GM18868 (cell line): ENCODE measurements at regions not wholly inside any gene's neighbourhood (a gene's known extent, or its start where the extent isn't known, plus 50 kb on each side); places are given as distances from the start of the nearest gene placed in this dataset.

Experiments
- ATAC-seq: cut with Tn5 transposase; IDR thresholded peaks from one replicate; pipeline ENCODE4 v1.9.1; 2021; ENCODE audit warnings: mild to moderate bottlenecking, moderate library complexity; ENCODE audit not compliant: unreplicated experiment

GRCh38 chr18:55093808-55094207, 134.5 kb upstream of the CCDC68 start:
- no peak for ATAC-seq

DNA sequence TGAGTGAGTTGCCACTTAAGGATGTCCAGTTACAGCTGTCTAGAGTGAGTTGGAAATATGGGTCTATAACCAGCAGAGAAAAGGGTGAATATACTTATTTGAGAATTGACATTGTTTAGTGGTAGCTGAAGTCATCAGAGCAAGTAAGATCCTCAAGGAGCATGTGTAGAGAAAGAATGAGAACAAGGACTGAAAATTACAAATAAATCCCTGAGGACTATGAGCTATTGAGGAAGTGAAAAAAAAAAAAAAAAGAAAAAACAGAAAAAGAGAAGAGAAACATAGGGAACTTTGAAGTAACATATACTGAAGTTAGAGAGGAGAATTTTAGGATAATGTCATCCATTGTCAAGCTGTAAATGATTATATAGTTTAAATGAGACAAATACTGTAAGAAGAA, 134.0 kb upstream of the CCDC68 start:
- no peak for ATAC-seq

DNA sequence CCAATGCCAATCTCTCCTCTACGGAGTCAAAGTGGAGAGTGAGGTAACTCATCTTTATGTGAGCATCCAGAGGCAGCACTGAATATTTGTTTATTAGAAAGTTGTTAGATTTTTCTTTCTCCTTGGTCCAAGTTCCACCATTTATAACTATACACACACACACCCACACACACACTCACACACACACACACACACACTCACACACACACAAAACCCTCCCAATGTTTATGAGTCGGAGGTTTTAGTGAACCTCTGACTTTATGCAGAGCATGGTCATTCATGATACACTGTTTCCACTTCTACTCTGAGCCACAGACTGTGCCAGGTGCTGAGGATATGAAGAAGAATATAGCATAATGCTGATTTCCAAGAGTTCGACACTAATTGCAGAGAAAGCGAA, 132.9 kb upstream of the CCDC68 start:
- no peak for ATAC-seq

DNA sequence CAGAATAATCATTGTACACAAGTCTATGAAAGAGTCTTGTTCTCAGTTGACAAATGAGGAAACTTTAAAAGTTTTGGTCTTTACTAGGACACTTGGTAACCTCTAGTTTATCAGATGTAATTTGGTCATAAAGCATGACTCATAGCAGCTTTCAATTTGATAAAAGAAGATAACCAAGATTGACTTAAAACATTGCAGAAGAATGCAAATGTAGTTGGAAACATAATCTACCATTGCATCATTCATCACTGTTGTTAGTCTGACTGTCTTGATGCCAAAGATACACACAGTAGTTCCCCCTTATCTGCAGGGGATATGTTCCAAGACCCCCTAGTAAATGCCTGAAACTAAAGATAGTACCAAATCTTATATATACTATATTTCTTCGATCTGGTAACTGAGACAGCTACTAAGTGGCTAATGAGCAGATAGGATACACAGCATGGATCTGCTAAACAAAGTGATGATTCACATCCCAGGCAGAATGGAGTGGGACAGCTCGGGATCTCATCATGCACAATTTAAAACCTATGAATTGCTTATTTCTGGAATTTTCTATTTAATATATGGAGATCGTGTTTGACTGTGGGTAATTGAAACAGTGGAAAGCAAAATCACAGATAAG, 131.4 kb upstream of the CCDC68 start:
- no peak for ATAC-seq

DNA sequence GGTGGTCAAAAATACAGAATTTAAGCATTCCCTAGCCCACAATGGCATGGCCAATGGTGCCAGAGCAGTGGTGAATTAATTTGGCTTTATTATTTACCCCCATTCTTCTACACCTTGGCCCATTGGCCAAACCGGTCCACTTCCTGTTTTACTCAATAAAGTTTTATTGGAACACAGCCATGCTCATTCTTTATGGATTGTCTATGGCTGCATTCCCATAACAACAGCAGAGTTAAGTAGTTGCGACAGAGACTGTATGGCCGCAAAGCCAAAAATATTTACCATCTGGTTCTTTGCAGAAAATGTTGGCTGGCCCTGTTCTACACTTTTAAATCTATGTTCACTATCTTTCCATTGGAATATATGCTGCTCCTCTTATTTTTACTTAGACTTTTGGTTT, 130.3 kb upstream of the CCDC68 start:
- ATAC-seq = no peak

DNA sequence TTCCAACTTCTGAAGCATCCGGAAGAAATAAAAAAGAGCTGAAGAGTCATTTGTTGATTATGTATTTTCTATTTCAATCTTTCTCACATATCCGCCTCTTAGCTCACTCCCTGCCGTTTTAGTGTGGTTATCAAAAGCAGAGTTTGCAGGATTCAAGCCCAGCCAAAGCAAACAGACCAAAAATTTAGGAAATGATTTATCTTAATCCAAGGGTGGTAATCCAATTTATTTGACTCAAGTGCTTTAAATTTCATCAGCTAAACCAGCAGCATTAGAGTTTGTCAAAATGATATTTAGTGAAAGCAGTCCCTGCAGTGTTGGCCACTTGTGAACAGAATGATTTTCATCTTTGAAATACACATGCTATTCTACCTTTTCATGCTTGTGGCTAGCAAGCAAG, 129.3 kb upstream of the CCDC68 start:
- ATAC-seq = no peak

GRCh38 chr18:55088000-55088401, 128.7 kb upstream of the CCDC68 start:
- peak; percentile 65 for ATAC-seq

GRCh38 chr18:55086906-55087305, 127.6 kb upstream of the CCDC68 start:
- ATAC-seq = no peak

GRCh38 chr18:55085557-55086285, 126.5 kb upstream of the CCDC68 start:
- ATAC-seq = no peak

- no peak for ATAC-seq
Observed at GRCh38 chr18:55084550-55084949, 125.3 kb upstream of the CCDC68 start.

DNA sequence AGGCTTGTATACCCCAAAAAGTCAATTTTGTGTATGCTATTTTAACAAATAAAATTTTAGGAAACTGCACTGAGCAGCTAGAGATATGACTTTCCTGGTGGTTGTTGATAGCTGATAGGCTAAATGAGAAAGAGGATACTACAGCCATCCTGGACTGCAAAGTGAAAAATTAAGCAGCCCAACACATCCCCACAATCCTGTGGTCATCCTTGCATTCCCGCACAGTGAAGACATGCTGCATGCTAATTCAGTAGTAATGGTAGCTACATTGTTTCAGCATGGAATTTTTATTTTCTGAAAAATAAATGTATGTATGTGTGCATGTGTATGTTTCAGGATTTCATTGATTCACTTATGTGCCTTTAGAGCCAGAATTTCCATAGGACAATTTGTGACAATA, 124.2 kb upstream of the CCDC68 start:
- no peak for ATAC-seq

DNA sequence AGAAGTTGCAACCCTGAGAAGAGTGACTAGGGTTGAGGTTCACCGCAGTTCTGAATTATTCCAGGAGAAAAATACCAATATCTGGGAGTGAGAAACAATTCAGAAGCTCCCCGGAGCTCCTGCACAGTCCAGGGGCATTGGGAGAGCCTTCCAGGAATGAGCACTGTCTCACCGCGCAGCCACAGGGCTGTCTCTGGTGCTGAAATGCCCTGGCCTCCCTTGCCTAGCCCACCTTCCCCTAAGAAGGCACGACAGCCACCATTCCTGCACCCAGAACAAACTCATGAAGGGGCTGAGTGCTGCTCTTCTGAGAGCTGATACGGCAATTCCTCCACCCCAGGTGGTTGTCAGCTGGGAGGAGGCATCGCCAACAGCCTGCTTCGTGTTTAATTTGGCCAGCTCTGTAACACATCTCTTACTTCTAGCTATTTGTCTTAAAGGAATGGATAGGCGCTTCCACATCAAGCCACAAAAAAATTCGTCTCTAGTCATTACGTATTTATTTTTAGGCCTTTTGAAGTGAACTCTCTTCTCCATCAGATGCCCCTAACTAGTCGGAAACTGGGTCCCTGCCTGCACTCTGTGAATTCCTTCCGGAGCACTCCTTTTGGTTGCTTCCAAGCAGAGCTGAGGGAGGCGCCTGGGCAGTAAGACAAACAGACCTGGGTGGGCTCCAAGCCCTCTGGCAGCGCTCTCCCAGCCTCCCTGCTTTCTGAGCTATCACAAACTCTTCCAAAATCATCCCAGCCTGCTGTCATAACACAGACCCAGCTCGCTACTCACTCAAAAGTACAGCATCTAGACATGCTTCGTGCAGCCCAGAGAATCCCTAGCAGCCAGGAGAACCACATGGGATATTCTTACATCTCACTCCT, 120.5 kb upstream of the CCDC68 start:
- no peak for ATAC-seq

GRCh38 chr18:55079067-55079466, 119.8 kb upstream of the CCDC68 start:
- ATAC-seq = no peak

DNA sequence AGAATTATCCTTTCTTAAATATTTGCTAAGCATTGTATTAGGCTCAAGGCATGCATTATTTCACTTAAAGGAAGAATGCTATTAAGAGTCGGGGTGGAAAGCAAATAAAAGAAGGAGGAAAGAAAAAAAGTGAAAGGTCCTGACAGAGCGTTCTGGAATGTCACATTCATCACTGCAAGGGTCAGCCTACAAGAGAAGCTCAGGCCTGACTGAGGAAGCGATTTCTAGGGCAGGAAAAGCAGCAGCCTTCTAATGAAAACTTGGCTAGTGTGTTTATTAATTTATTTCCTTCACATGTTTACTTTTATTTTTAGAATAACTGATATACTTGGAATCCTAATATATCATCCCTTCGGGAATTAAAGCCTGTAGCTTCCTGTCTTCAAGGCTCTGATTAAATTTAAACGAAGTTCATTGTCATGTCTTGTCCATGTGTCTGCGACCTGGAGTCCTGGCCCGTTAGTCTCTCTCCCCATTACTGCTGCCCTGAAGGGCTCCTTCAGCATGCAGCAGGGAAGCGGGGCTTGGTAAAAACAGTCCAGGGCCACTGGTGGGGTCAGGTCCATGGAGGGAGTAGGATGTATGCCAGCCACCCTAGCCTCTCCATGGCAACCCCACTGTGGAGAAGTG, 119.2 kb upstream of the CCDC68 start:
- ATAC-seq = no peak

DNA sequence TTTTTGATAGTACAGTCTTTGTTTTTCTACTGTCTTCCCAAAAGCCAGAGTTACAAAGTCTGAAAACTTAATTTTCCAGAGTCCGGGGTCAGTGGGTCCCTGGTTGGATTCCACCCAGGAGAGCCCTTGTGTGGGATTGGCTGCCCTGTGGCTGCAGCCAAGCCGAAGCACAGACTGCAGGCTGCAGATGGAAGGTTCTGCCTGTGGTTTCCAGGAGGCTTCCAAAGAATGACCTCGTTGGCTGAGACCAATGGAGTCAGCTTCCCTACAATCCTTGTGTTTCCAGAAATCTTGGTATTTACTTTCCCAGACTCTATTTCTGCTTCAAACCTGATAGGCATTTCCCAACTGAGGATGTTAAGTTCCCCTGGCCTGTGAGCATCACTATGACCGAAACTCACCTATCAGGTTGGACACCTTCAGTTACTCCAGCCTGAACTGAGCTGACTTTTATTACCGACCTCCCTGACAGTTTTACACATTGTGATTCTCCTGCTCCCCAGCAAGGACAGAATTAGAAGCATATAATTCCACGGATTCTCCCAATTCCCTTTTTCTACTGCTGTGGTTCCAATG, 117.5 kb upstream of the CCDC68 start:
- no peak for ATAC-seq

DNA sequence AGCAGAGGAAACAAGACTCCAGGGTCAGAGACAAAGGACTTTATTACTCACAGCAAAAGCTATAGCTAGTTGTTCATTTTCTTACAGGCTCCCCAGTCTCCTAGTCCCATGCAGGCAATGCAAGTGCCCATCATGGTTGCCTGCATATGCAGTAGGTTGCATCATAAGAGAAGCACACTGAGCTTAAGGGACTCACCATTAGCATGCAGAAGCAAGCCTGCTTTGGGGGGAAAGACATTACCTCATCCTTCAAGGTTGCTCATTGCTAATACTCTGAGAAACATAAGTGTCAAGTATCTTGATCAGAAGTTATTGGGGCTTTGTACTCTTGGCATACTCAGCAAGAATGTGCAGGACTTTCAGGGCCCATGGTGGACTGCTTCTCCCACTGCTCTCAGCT, 114.6 kb upstream of the CCDC68 start:
- ATAC-seq = no peak

DNA sequence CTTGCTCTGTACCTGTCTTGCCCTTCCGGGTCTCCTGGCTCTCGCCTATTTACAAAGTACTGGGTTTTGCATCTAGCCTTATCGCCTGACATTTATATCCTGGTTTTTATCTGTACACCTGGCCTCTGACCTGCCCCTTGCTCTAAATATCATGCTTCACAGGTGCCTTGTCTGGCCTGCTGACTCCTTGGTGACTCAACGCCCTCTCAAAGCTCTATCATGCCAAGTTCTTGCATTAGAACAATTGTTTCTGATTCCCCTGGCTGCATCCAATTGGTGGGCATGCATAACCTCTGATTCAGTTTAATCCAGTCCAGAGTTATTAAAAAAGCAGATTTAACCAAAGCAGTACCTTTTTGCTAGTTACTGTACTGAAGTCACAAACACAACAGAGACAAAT, 113.9 kb upstream of the CCDC68 start:
- ATAC-seq = no peak

- no peak for ATAC-seq
Observed at GRCh38 chr18:55072698-55073097, 113.4 kb upstream of the CCDC68 start.

DNA sequence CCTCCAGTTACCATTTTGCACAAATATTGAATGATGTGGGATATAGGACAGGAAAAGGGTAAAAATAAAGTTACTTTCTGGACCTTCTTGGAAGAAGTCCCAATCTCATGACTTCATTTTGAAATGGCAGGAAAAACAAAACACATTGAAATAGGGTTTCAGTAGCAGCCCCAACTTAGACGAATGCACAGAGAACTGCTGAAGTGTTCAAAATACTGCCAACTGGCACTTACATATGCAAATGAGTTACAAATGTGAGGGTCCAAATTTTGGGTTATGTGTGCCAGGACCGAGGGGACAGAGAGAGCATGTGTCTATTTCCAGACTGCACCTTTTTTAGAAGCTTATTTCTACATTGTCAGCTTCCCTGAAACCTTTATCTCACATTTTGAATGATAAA, 112.9 kb upstream of the CCDC68 start:
- no peak for ATAC-seq

DNA sequence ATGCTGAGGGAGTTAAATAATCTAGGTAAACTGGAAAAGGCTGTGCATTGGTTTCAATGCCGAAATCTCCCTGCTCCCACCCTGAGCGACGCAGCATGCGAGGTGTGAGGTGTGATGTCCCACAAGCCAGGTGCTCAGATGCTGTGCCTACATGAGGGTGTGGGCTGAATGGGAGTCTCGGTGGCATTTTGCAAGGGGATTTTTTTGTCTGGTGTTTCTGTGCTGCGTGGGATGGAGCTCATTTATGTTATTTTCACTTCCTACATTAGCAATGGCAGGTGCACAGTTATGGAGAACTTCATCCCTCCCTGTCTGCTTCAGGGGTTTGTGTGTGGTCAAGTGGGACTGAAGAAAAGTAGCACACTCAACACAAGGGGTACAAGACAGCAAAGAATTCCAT, 110.2 kb upstream of the CCDC68 start:
- peak; percentile 77 for ATAC-seq

- peak; percentile 71 for ATAC-seq
Observed at GRCh38 chr18:55064760-55065159, 105.5 kb upstream of the CCDC68 start.
